ENCODE measurements at regions not wholly inside any gene's neighbourhood (a gene's known extent, or its start where the extent isn't known, plus 50 kb on each side); places are given as distances from the start of the nearest gene placed in this dataset.

DNA sequence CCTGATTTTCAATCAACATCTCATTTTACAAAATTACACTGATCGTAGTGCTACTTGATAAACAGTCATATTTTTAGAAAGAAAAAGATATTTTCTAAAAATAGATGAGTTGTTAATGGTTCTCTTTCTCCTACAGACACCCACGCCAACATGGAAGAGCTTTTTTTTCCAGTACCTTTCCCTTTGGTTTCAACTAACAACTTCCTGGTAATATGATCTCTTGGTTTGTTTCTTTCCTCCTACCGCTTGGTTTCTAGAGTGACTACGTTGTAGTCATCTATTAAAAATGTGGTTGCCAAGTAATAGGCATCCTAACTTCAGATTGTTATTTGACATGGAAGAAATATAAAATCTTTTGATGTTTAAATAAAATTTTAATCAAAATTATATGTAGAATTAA is 189.0 kb downstream of the LACC1 start:
- TF ChIP-seq, protein P1, sequence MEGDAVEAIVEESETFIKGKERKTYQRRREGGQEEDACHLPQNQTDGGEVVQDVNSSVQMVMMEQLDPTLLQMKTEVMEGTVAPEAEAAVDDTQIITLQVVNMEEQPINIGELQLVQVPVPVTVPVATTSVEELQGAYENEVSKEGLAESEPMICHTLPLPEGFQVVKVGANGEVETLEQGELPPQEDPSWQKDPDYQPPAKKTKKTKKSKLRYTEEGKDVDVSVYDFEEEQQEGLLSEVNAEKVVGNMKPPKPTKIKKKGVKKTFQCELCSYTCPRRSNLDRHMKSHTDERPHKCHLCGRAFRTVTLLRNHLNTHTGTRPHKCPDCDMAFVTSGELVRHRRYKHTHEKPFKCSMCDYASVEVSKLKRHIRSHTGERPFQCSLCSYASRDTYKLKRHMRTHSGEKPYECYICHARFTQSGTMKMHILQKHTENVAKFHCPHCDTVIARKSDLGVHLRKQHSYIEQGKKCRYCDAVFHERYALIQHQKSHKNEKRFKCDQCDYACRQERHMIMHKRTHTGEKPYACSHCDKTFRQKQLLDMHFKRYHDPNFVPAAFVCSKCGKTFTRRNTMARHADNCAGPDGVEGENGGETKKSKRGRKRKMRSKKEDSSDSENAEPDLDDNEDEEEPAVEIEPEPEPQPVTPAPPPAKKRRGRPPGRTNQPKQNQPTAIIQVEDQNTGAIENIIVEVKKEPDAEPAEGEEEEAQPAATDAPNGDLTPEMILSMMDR (IDR thresholded peaks at IDR 0.05), result no peak

DNA sequence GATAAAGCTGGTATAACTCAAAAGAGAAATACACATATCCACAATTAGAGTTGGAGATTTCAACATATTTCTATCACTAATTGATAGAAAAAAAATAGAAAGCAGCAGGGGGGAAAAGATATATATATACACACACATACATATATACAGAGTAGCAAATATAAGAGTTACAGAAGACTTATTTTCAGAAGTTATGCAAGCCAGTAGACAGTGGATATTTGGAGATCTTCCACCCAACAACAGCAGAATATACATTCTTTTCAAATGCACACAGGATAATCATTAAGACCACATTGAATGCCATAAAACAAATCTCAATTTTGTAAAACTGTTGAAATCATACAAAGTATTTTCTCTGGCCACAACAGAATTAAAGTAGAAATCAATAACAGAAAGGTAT is 192.8 kb downstream of the LACC1 start:
- TF ChIP-seq, protein P1 (IDR thresholded peaks at IDR 0.05), result no peak

DNA sequence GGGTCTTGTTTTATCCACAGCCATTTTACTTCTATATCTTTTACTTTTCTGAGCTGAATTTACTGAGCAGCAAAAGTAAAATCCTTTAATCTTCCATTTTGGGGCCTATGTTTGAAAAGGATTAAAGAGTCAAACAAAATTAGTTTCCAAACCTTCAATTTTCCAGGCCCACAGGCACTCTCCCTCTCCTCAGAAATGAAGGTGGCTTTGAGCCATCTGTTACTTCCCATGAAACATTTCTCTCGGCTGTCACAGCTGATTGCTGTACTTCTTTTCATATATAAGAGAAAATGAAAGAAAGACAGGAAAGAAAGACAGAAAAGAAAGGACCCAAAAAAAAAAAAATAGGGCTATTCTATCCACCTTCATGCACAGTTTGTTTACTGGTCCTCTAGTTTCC is 194.9 kb downstream of the LACC1 start:
- TF ChIP-seq, protein P1 (IDR thresholded peaks at IDR 0.05), result no peak

DNA sequence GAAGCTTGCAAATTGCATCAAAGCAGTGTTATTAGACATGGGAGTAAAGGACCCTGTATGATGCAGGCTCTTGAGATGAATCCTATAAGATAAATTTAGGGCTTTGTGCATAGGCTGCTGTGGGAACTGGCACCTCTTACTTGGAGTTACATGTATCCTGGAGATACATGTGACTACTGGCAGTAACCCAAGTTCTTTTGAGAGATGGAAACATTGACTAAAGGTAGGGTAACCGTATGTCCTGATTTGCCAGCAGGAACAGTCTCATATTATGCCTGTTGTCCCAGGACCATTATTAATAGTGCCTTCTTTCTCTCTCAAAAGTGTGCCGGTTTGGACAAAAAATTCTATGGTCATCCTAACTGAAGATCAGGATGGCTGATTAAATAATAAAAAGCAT is 195.4 kb downstream of the LACC1 start:
- TF ChIP-seq, protein P1 (IDR thresholded peaks at IDR 0.05), result no peak

DNA sequence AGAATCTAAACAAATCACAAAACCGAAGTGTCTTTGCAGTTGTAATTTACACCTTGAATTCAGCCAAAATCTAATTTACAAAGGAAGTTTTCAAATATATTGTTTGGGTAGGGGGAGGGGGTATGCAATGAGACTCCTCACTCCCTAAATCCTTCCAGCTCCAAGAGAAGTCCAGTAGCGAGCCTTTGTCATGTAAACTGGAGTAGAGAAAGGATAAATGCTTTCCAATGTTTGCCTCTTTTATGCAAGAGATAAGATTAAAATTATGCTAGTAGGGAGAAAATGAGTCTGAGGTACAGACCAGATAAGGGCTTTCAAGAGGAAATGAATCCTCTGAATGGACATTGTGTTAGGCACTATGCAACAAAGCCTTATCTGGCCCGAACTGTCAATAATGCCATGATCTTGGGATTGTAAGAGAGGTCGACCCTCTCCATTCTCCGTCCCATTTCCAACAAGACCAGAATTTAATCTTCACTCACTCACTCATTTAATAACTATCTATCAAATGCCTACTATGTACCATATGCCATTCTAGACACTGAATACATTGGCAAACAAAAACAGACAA is 199.2 kb downstream of the LACC1 start:
- TF ChIP-seq, protein P1 (IDR thresholded peaks at IDR 0.05), result no peak

DNA sequence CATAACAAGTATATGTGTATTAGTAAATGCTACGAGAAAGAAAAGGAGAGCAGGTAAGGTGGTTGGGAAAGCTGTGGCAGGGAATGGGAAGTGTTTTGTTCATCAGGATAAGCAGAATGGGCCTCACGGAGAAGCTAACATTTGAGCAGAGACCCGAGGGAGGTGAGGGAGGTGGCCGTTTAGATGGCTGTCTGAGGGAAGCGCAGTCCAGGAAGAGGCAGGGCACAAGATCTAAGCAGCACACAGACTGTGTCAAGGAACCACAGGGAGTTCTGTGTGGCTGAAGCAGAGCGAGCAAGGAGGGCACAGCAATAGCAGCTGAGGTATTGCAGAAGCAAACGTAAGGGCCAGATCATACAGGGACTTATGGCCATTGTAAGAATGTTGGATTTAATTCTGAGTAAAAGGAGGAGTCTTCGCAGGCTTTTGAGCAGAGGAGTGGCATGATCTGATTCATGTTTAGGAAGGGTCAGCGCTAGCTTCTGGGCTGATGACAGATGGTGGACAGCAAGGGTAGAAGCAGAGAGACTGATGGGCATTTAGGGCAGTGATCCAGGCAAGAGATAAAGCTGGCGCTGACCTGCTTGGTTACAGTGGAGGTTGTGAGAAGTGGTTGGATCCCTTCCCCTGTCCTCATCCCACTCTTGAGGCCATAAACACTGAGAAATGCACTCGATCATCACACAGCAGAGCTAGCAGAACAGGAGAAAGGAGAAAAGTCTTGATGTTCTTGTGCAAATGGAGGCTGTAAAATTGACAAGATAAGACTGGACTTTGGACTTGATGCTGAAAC is 199.9 kb downstream of the LACC1 start:
- TF ChIP-seq, protein P1 (IDR thresholded peaks at IDR 0.05), result no peak

DNA sequence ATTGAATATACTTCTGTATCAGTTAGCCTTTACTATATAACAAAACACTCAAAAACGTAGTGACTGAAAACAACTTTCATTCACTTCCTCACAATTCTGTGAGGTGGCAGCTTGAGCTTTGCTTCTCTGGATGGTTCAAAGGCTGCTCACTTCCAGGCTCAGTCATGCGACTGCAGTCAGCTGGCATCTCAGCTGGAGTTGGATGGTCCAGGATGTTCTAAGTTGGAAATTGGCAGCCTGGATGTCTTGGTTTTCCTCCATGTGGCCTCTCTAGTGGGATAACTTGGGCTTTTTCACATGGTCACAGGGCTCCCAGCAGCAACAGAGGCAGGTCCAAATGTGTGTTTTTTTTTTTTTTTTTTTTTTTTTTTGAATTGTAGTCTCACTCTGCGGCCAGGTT is 204.4 kb downstream of the LACC1 start:
- TF ChIP-seq, protein P1 (IDR thresholded peaks at IDR 0.05), result no peak

Data from LNCAP (cell line).